PC-3 (cell line): ENCODE measurements at regions not wholly inside any gene's neighbourhood (a gene's known extent, or its start where the extent isn't known, plus 50 kb on each side); places are given as distances from the start of the nearest gene placed in this dataset.

ENCODE experiments used
- EZH2 ChIP-seq: fragments of 300-600 bp; sonication (generic); IDR thresholded peaks from one replicate; pipeline ENCODE4 v1.6.1; 2017; ENCODE audit warnings: antibody characterized with exemption, mild to moderate bottlenecking, low read length; ENCODE audit not compliant: unreplicated experiment
- TF ChIP-seq, protein P1 (sequence below): fragments of 300-600 bp; sonication (generic); conservative IDR thresholded peaks from 2 replicates; pipeline ENCODE4 v1.5.1; 2017; ENCODE audit warnings: antibody characterized with exemption, low read depth, mild to moderate bottlenecking, low read length

DNA sequence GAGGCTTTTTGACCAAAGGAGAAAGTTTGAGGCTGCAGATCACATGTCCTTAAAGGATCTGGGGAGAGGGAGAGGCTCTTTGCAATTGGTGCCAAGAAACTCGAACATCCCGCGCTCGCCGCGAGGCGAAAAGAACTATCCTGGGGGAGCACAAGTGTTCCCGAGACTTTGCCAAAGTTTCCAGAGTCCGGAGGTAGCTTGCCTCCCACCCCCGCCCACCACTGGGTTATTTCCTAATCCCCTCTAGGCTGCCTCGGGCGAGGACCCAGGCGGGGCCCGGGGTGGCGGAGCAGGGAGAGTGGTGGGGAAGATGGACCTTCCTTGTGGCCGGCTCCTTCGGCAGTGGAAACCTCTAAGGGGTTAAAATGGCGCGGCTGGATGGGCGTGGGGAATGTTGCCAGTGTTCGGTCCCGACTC lies 114.5 kb downstream of the KCNRG start:
- TF ChIP-seq, protein P1, sequence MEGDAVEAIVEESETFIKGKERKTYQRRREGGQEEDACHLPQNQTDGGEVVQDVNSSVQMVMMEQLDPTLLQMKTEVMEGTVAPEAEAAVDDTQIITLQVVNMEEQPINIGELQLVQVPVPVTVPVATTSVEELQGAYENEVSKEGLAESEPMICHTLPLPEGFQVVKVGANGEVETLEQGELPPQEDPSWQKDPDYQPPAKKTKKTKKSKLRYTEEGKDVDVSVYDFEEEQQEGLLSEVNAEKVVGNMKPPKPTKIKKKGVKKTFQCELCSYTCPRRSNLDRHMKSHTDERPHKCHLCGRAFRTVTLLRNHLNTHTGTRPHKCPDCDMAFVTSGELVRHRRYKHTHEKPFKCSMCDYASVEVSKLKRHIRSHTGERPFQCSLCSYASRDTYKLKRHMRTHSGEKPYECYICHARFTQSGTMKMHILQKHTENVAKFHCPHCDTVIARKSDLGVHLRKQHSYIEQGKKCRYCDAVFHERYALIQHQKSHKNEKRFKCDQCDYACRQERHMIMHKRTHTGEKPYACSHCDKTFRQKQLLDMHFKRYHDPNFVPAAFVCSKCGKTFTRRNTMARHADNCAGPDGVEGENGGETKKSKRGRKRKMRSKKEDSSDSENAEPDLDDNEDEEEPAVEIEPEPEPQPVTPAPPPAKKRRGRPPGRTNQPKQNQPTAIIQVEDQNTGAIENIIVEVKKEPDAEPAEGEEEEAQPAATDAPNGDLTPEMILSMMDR, result no peak
- no peak for TF ChIP-seq EZH2
